Astrocyte of the hippocampus (primary cell): ENCODE measurements at regions not wholly inside any gene's neighbourhood (a gene's known extent, or its start where the extent isn't known, plus 50 kb on each side); places are given as distances from the start of the nearest gene placed in this dataset.
"Not testable (repeated sequence)": the region's sequence is repeated elsewhere in the genome, so short reads cannot be mapped to it uniquely, and the experiment has no call there.

Source experiments
- DNase-seq: peaks from one replicate; pipeline ENCODE4 v3.0.0; 2011; ENCODE audit warnings: low read depth, low spot score

GRCh38 chr13:68976287-68976686, 1131.3 kb upstream of the ATXN8OS start:
- DNase-seq: no peak

- DNase-seq: no peak
These were observed 1137.1 kb upstream of the ATXN8OS start for GRCh38 chr13:68970532-68970931.

- no peak for DNase-seq
These were observed 1159.0 kb upstream of the ATXN8OS start for GRCh38 chr13:68948586-68948985.

- no peak for DNase-seq
These were observed 1163.4 kb upstream of the ATXN8OS start for GRCh38 chr13:68944272-68944671.

GRCh38 chr13:68940049-68940448, 1167.6 kb upstream of the ATXN8OS start:
- no peak for DNase-seq

GRCh38 chr13:68938639-68939038, 1169.0 kb upstream of the ATXN8OS start:
- no peak for DNase-seq

- no peak for DNase-seq
These were observed 1178.4 kb upstream of the ATXN8OS start for GRCh38 chr13:68929075-68929745.

- DNase-seq: peak; percentile 80
These were observed 1180.1 kb upstream of the ATXN8OS start for GRCh38 chr13:68927387-68928026.

GRCh38 chr13:68923995-68924394, 1183.6 kb upstream of the ATXN8OS start:
- no peak for DNase-seq

- no peak for DNase-seq
These were observed 1198.7 kb upstream of the ATXN8OS start for GRCh38 chr13:68908879-68909278.

GRCh38 chr13:68905186-68905585, 1202.4 kb upstream of the ATXN8OS start:
- DNase-seq: no peak

- DNase-seq: no peak
These were observed 1210.2 kb upstream of the ATXN8OS start for GRCh38 chr13:68897331-68897928.

GRCh38 chr13:68895696-68896095, 1211.9 kb upstream of the ATXN8OS start:
- no peak for DNase-seq

GRCh38 chr13:68893721-68894120, 1213.9 kb upstream of the ATXN8OS start:
- not testable (repeated sequence) for DNase-seq

- DNase-seq: not testable (repeated sequence)
These were observed 1215.0 kb upstream of the ATXN8OS start for GRCh38 chr13:68892596-68892995.

GRCh38 chr13:68890101-68890500, 1217.5 kb upstream of the ATXN8OS start:
- not testable (repeated sequence) for DNase-seq

- DNase-seq: no peak
These were observed 1218.8 kb upstream of the ATXN8OS start for GRCh38 chr13:68888832-68889231.

GRCh38 chr13:68872338-68872737, 1235.3 kb upstream of the ATXN8OS start:
- DNase-seq: no peak

GRCh38 chr13:68851026-68851425, 1256.6 kb upstream of the ATXN8OS start:
- peak; percentile 10 for DNase-seq

- peak; percentile 71 for DNase-seq
These were observed 1257.5 kb upstream of the ATXN8OS start for GRCh38 chr13:68850160-68850559.

GRCh38 chr13:68846663-68847062, 1261.0 kb upstream of the ATXN8OS start:
- DNase-seq: no peak

- no peak for DNase-seq
These were observed 1273.3 kb upstream of the ATXN8OS start for GRCh38 chr13:68834375-68834774.

GRCh38 chr13:68816715-68817114, 1290.9 kb upstream of the ATXN8OS start:
- DNase-seq: no peak
